Nucleus accumbens (tissue), 56 donors: ENCODE measurements at regions not wholly inside any gene's neighbourhood (a gene's known extent, or its start where the extent isn't known, plus 50 kb on each side); places are given as distances from the start of the nearest gene placed in this dataset.
A peak's percentile ranks its signal among the peaks of the same experiment; 100 is the strongest.
"Not testable (repeated sequence)": the region's sequence is repeated elsewhere in the genome, so short reads cannot be mapped to it uniquely, and the experiment has no call there.

Experiments used
- DNase-seq, 56 donors: peaks; one replicate each; lab custom pipeline; 2025; lab: John Stamatoyannopoulos, UW

- peak in 1 of 56 donors; percentile 0 for DNase-seq
Observed at GRCh38 chrX:106220177-106220576, 52.1 kb downstream of the PWWP3B start.

GRCh38 chrX:106243376-106243775 is 75.3 kb downstream of the PWWP3B start:
- no peak for DNase-seq

- DNase-seq: no peak
Observed at GRCh38 chrX:106246511-106246910, 78.4 kb downstream of the PWWP3B start.

GRCh38 chrX:106247162-106247561 is 79.1 kb downstream of the PWWP3B start:
- DNase-seq: no peak

GRCh38 chrX:106249706-106250379 is 81.7 kb downstream of the PWWP3B start:
- no peak for DNase-seq

GRCh38 chrX:106263817-106264216 is 95.7 kb downstream of the PWWP3B start:
- DNase-seq: no peak

GRCh38 chrX:106273947-106274587 is 106.0 kb downstream of the PWWP3B start:
- not testable (repeated sequence) for DNase-seq

- not testable (repeated sequence) for DNase-seq
Observed at GRCh38 chrX:106275172-106275571, 107.1 kb downstream of the PWWP3B start.

GRCh38 chrX:106278951-106279350 is 110.8 kb downstream of the PWWP3B start:
- no peak for DNase-seq

GRCh38 chrX:106281383-106281782 is 113.3 kb downstream of the PWWP3B start:
- no peak for DNase-seq

- DNase-seq: no peak
Observed at GRCh38 chrX:106283841-106284240, 115.7 kb downstream of the PWWP3B start.

GRCh38 chrX:106284431-106285025 is 116.4 kb downstream of the PWWP3B start:
- no peak for DNase-seq

GRCh38 chrX:106286053-106286650 is 118.0 kb downstream of the PWWP3B start:
- no peak for DNase-seq

GRCh38 chrX:106290778-106291177 is 122.7 kb downstream of the PWWP3B start:
- not testable (repeated sequence) for DNase-seq

GRCh38 chrX:106291779-106292390 is 123.8 kb downstream of the PWWP3B start:
- DNase-seq: not testable (repeated sequence)

GRCh38 chrX:106300239-106300638 is 132.1 kb downstream of the PWWP3B start:
- no peak for DNase-seq

- DNase-seq: no peak
Observed at GRCh38 chrX:106300656-106301055, 132.6 kb downstream of the PWWP3B start.

- DNase-seq: no peak
Observed at GRCh38 chrX:106302304-106302703, 134.2 kb downstream of the PWWP3B start.

- DNase-seq: no peak
Observed at GRCh38 chrX:106306391-106306947, 138.4 kb downstream of the PWWP3B start.

- DNase-seq: no peak
Observed at GRCh38 chrX:106323357-106323756, 155.3 kb downstream of the PWWP3B start.

GRCh38 chrX:106331606-106332005 is 163.5 kb downstream of the PWWP3B start:
- no peak for DNase-seq
